ENCODE measurements at regions not wholly inside any gene's neighbourhood (a gene's known extent, or its start where the extent isn't known, plus 50 kb on each side); places are given as distances from the start of the nearest gene placed in this dataset.

- H3K36me3 ChIP-seq (replicated peaks in 1 of 2; ENCODE audit: control insufficient read depth in 2 of 2, insufficient read depth in 2 of 2, low read length in 2 of 2): no peaks in the 10 kb centered on the region
- no peak overlapping the region for H3K4me2 ChIP-seq (ENCODE audit: insufficient read depth, low read length, poor library complexity, severe bottlenecking)
- H3K23ac ChIP-seq (ENCODE audit: low read depth, low read length, poor library complexity): no peak overlapping the region
- H4K8ac ChIP-seq (ENCODE audit: low read depth, low read length): no peak overlapping the region
- H2BK15ac ChIP-seq (ENCODE audit: low read length): no peak overlapping the region
- H3K4me1 ChIP-seq (ENCODE audit: control insufficient read depth in 2 of 2, insufficient read depth in 1 of 2, low read depth in 1 of 2, low read length in 2 of 2): peaks cover 3 to 13% of the 10 kb centered on the region in 2 donors
- no peak overlapping the region for H2AFZ ChIP-seq (ENCODE audit: low read length)
- H4K91ac ChIP-seq (ENCODE audit: low read depth, low read length, poor library complexity): no peak overlapping the region
- H3K27ac ChIP-seq (replicated peaks; ENCODE audit: low read length): no peak overlapping the region
- H2BK12ac ChIP-seq (ENCODE audit: low read length): no peak overlapping the region
- H3K4ac ChIP-seq (ENCODE audit: low read length): no peak overlapping the region
- no peak overlapping the region for H2AK5ac ChIP-seq (ENCODE audit: low read depth, low read length)
- H3K27me3 ChIP-seq (ENCODE audit: control insufficient read depth in 3 of 3, insufficient read depth in 3 of 3, low read depth in 1 of 3, low read length in 3 of 3): peaks cover 0 to 9% (median 0%) of the 10 kb centered on the region in 3 experiments
- no peaks in the 10 kb centered on the region for H3K79me1 ChIP-seq (ENCODE audit: low read depth, low read length)
- H3K9me3 ChIP-seq (replicated peaks in 1 of 2; ENCODE audit: control insufficient read depth in 2 of 2, insufficient read depth in 1 of 2, low read depth in 1 of 2, low read length in 2 of 2): no peaks in the 10 kb centered on the region
- H3K18ac ChIP-seq (ENCODE audit: low read length): no peak overlapping the region
- DNase-seq (ENCODE audit: low spot score): no peak
- no peak overlapping the region for H3K9ac ChIP-seq (ENCODE audit: low read depth, low read length, poor library complexity)
- H2BK120ac ChIP-seq (ENCODE audit: low read depth, low read length): no peak overlapping the region
- no CpG with 5 or more reads among the region's 2 CpGs for WGBS, 2 donors (ENCODE audit: extremely low coverage in 2 of 2, insufficient read length in 2 of 2, insufficient replicate concordance in 1 of 2)
- no peak overlapping the region for H2BK5ac ChIP-seq (ENCODE audit: low read length)
- H3K14ac ChIP-seq (ENCODE audit: low read length): no peak overlapping the region
- H3K4me3 ChIP-seq (ENCODE audit: low read length in 2 of 2): no peak overlapping the region
Observed at GRCh38 chr6:44036196-44036595, 91.1 kb downstream of the MRPL14 start.

DNA sequence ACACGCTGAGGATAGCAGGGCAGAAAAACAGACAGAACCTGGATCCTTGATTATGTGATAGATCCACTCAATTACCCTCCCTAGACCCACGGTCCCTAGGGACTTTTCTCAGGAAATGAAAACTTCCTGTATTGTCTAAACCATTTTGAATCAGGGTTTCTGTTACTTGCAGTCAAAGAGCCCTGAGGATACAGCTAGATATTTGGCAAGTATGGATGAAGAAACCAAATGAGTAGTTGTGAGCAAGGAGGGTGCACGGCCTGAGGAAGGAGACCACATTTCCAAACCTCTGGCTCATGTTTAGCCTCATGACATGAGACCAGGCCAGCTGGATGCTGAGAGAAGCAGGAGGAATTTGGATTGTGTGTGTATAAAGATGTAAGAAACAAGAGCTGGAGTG, 91.6 kb downstream of the MRPL14 start:
- Histone ChIP-seq H3K14ac (ENCODE audit: low read length) (no peak overlapping the region), H3K4me2 (ENCODE audit: insufficient read depth, low read length, poor library complexity, severe bottlenecking) (no peak overlapping the region), H3K36me3 (replicated peaks in 1 of 2; ENCODE audit: control insufficient read depth in 2 of 2, insufficient read depth in 2 of 2, low read length in 2 of 2) (no peaks in the 10 kb centered on the region), H4K91ac (ENCODE audit: low read depth, low read length, poor library complexity) (no peak overlapping the region), H3K27ac (replicated peaks; ENCODE audit: low read length) (no peak overlapping the region), H4K8ac (ENCODE audit: low read depth, low read length) (no peak overlapping the region), H3K4me1 (ENCODE audit: control insufficient read depth in 2 of 2, insufficient read depth in 1 of 2, low read depth in 1 of 2, low read length in 2 of 2) (peaks cover 2 to 11% of the 10 kb centered on the region in 2 donors), H2BK5ac (ENCODE audit: low read length) (no peak overlapping the region), H3K23ac (ENCODE audit: low read depth, low read length, poor library complexity) (no peak overlapping the region), H2BK15ac (ENCODE audit: low read length) (no peak overlapping the region), H3K27me3 (ENCODE audit: control insufficient read depth in 3 of 3, insufficient read depth in 3 of 3, low read depth in 1 of 3, low read length in 3 of 3) (peaks cover 0 to 15% (median 0%) of the 10 kb centered on the region in 3 experiments), H3K4me3 (ENCODE audit: low read length in 2 of 2) (no peak overlapping the region), H2BK120ac (ENCODE audit: low read depth, low read length) (no peak overlapping the region), H2AK5ac (ENCODE audit: low read depth, low read length) (no peak overlapping the region), H3K9ac (ENCODE audit: low read depth, low read length, poor library complexity) (no peak overlapping the region), H3K79me1 (ENCODE audit: low read depth, low read length) (no peaks in the 10 kb centered on the region), H2BK12ac (ENCODE audit: low read length) (no peak overlapping the region), H3K18ac (ENCODE audit: low read length) (no peak overlapping the region), H3K9me3 (replicated peaks in 1 of 2; ENCODE audit: control insufficient read depth in 2 of 2, insufficient read depth in 1 of 2, low read depth in 1 of 2, low read length in 2 of 2) (no peaks in the 10 kb centered on the region), H3K4ac (ENCODE audit: low read length) (no peak overlapping the region), H2AFZ (ENCODE audit: low read length) (no peak overlapping the region)
- WGBS, 2 donors (ENCODE audit: extremely low coverage in 2 of 2, insufficient read length in 2 of 2, insufficient replicate concordance in 1 of 2): no CpG with 5 or more reads among the region's 3 CpGs
- no peak for DNase-seq (ENCODE audit: low spot score)

DNA sequence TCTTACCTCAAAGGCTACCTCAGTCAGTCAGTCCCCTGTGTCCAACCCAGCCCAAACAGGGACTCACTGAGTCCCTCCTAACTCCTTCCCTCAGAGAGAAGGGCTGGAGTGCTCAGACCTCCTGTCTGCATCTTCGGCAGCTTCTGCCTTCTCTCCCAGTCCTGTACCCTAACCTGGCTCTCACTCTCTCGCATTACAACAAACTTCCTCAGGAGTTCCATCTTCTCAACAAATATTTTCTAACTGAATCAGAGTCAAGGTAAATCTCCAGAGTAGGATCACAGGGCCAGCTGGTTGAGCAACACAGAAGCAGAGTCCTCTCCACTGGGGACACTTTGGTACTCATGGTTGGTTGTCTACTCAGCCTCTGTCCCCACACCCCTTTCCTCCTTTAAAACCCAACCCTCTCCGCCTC, 92.3 kb downstream of the MRPL14 start:
- no peak overlapping the region for H3K27ac ChIP-seq (replicated peaks; ENCODE audit: low read length)
- H3K9ac ChIP-seq (ENCODE audit: low read depth, low read length, poor library complexity): no peak overlapping the region
- no peak overlapping the region for H3K4me3 ChIP-seq (ENCODE audit: low read length in 2 of 2)
- H3K9me3 ChIP-seq (replicated peaks in 1 of 2; ENCODE audit: control insufficient read depth in 2 of 2, insufficient read depth in 1 of 2, low read depth in 1 of 2, low read length in 2 of 2): no peaks in the 10 kb centered on the region
- DNase-seq (ENCODE audit: low spot score): no peak
- no CpG with 5 or more reads among the region's 3 CpGs for WGBS, 2 donors (ENCODE audit: extremely low coverage in 2 of 2, insufficient read length in 2 of 2, insufficient replicate concordance in 1 of 2)
- H3K79me1 ChIP-seq (ENCODE audit: low read depth, low read length): no peaks in the 10 kb centered on the region
- no peak overlapping the region for H3K4me2 ChIP-seq (ENCODE audit: insufficient read depth, low read length, poor library complexity, severe bottlenecking)
- H2BK120ac ChIP-seq (ENCODE audit: low read depth, low read length): peak overlapping the region; percentile 24
- H3K36me3 ChIP-seq (replicated peaks in 1 of 2; ENCODE audit: control insufficient read depth in 2 of 2, insufficient read depth in 2 of 2, low read length in 2 of 2): no peaks in the 10 kb centered on the region
- no peak overlapping the region for H2BK15ac ChIP-seq (ENCODE audit: low read length)
- no peak overlapping the region for H4K91ac ChIP-seq (ENCODE audit: low read depth, low read length, poor library complexity)
- no peak overlapping the region for H2AFZ ChIP-seq (ENCODE audit: low read length)
- H3K14ac ChIP-seq (ENCODE audit: low read length): no peak overlapping the region
- H2BK5ac ChIP-seq (ENCODE audit: low read length): no peak overlapping the region
- no peak overlapping the region for H3K23ac ChIP-seq (ENCODE audit: low read depth, low read length, poor library complexity)
- peak overlapping the region; percentile 85 for H3K18ac ChIP-seq (ENCODE audit: low read length)
- H2AK5ac ChIP-seq (ENCODE audit: low read depth, low read length): peak overlapping the region; percentile 86
- H3K4me1 ChIP-seq (ENCODE audit: control insufficient read depth in 2 of 2, insufficient read depth in 1 of 2, low read depth in 1 of 2, low read length in 2 of 2): peaks cover 2 to 7% of the 10 kb centered on the region in 2 donors
- no peak overlapping the region for H2BK12ac ChIP-seq (ENCODE audit: low read length)
- peaks cover 0 to 21% (median 0%) of the 10 kb centered on the region in 3 experiments for H3K27me3 ChIP-seq (ENCODE audit: control insufficient read depth in 3 of 3, insufficient read depth in 3 of 3, low read depth in 1 of 3, low read length in 3 of 3)
- no peak overlapping the region for H4K8ac ChIP-seq (ENCODE audit: low read depth, low read length)
- no peak overlapping the region for H3K4ac ChIP-seq (ENCODE audit: low read length)

DNA sequence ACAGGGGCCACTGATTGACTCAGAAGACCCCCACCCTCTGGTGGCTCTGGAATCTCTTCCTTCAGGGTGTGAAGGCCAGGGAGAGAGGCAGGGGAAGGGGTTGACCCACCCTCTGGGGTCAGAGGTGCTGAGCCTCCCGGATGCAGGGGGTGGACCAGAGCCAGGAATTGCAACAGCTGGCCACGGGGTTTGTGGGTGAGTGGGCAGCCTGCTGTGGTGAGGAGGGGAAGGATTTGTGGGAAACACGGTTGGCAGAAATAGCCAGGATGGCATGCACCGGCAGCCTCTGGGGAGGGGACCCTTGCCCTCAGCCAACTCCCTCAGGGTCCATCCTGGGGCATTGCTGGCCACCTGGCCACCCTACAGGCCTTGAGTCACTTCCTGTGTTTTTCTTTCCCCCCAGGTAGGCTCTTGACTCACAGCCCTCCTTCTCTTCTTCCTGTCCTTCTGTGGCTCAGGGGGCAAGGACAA, 92.8 kb downstream of the MRPL14 start:
- Histone ChIP-seq H2BK15ac (ENCODE audit: low read length) (peak overlapping the region; percentile 81), H3K23ac (ENCODE audit: low read depth, low read length, poor library complexity) (no peak overlapping the region), H3K36me3 (replicated peaks in 1 of 2; ENCODE audit: control insufficient read depth in 2 of 2, insufficient read depth in 2 of 2, low read length in 2 of 2) (no peaks in the 10 kb centered on the region), H3K4me2 (ENCODE audit: insufficient read depth, low read length, poor library complexity, severe bottlenecking) (no peak overlapping the region), H3K79me1 (ENCODE audit: low read depth, low read length) (no peaks in the 10 kb centered on the region), H4K8ac (ENCODE audit: low read depth, low read length) (no peak overlapping the region), H3K9me3 (replicated peaks in 1 of 2; ENCODE audit: control insufficient read depth in 2 of 2, insufficient read depth in 1 of 2, low read depth in 1 of 2, low read length in 2 of 2) (no peaks in the 10 kb centered on the region), H2BK5ac (ENCODE audit: low read length) (no peak overlapping the region), H3K9ac (ENCODE audit: low read depth, low read length, poor library complexity) (peak overlapping the region; percentile 65), H3K27me3 (ENCODE audit: control insufficient read depth in 3 of 3, insufficient read depth in 3 of 3, low read depth in 1 of 3, low read length in 3 of 3) (peaks cover 0 to 25% (median 0%) of the 10 kb centered on the region in 3 experiments), H3K27ac (replicated peaks; ENCODE audit: low read length) (no peak overlapping the region), H3K4me1 (ENCODE audit: control insufficient read depth in 2 of 2, insufficient read depth in 1 of 2, low read depth in 1 of 2, low read length in 2 of 2) (peaks cover 0 to 5% of the 10 kb centered on the region in 2 donors), H3K4ac (ENCODE audit: low read length) (no peak overlapping the region), H2BK120ac (ENCODE audit: low read depth, low read length) (peak overlapping the region; percentile 24), H2BK12ac (ENCODE audit: low read length) (peak overlapping the region; percentile 93), H2AFZ (ENCODE audit: low read length) (no peak overlapping the region), H3K14ac (ENCODE audit: low read length) (peak overlapping the region; percentile 97), H3K4me3 (ENCODE audit: low read length in 2 of 2) (no peak overlapping the region), H3K18ac (ENCODE audit: low read length) (peak overlapping the region; percentile 85), H4K91ac (ENCODE audit: low read depth, low read length, poor library complexity) (no peak overlapping the region), H2AK5ac (ENCODE audit: low read depth, low read length) (peak overlapping the region; percentile 86)
- no peak for DNase-seq (ENCODE audit: low spot score)
- WGBS, 2 donors (ENCODE audit: extremely low coverage in 2 of 2, insufficient read length in 2 of 2, insufficient replicate concordance in 1 of 2): no CpG with 5 or more reads among the region's 4 CpGs

Data from neuronal stem cell (in vitro differentiated cells).